HepG2 (cell line): ENCODE measurements at regions not wholly inside any gene's neighbourhood (a gene's known extent, or its start where the extent isn't known, plus 50 kb on each side); places are given as distances from the start of the nearest gene placed in this dataset.

Experiments used
- ATAC-seq: fragments of 200-7000 bp; cut with Tn5 transposase; 3 replicates; pipeline ENCODE4 v1.9.1; 2020; ENCODE audit warnings: mild to moderate bottlenecking, moderate library complexity
- BruUV-seq: library from RNA; stranded (reverse); fragments of 400-500 nt; replicated peaks from 2 replicates; lab custom pipeline; 2021; lab: Mats Ljungman, UMichigan
- CTCF ChIA-PET: fragments of 300-600 bp; formaldehyde crosslinking; extraction: SDS; loops from one replicate; lab custom pipeline; 2021; ENCODE audit warnings: low total read pairs, inconsistent platforms, low intra/inter-chr PET ratio; lab: Yijun Ruan, JAX
- POLR2A ChIA-PET: fragments of 350-600 bp; sonication (Branson Sonifier 250); formaldehyde crosslinking; loops from one replicate; lab custom pipeline; 2020; ENCODE audit warnings: antibody characterized with exemption, inconsistent platforms; lab: Yijun Ruan, JAX
- DNase-seq: peaks from one replicate; pipeline ENCODE4 v3.0.0-alpha.2; 2015; ENCODE audit warnings: low spot score
- FAIRE-seq: peaks from 3 replicates; lab custom pipeline; 2011; peaks lifted over from hg19 to GRCh38; lab: Jason Lieb, UNC
- H2AFZ ChIP-seq: one replicate; pipeline ENCODE4 v1.6.1; 2011; ENCODE audit warnings: low read length, inconsistent platforms
- H3K27ac ChIP-seq: fragments of 300-600 bp; 3 replicates; pipeline ENCODE4 v1.8.0; 2011; ENCODE audit warnings: mixed run types, mild to moderate bottlenecking, mixed read lengths, low read length, inconsistent platforms; ENCODE audit not compliant: insufficient read depth; ENCODE audit errors: extremely low read length
- H3K27me3 ChIP-seq, 2 experiments: fragments of 200-600 bp in 1 of 2; 2 replicates in 1 of 2; 3 replicates in 1 of 2; pipeline versions ENCODE4 v1.6.0 to v1.8.0; 2011; ENCODE audit warnings: low read length in 2 of 2, mild to moderate bottlenecking in 2 of 2, moderate library complexity in 2 of 2, inconsistent platforms in 1 of 2; ENCODE audit not compliant: insufficient read depth in 2 of 2, control insufficient read depth in 1 of 2
- H3K36me3 ChIP-seq, 2 experiments: fragments of 200-600 bp in 1 of 2; replicated peaks in 1 of 2; 2 replicates in 1 of 2; 3 replicates in 1 of 2; pipeline versions ENCODE4 v1.5.1 to v1.8.0; 2011; ENCODE audit warnings: low read length in 2 of 2, inconsistent platforms in 1 of 2; ENCODE audit not compliant: insufficient read depth in 2 of 2, control insufficient read depth in 1 of 2
- H3K4me1 ChIP-seq: 2 replicates; pipeline ENCODE4 v1.5.1; 2012; ENCODE audit warnings: low read length, inconsistent platforms; ENCODE audit not compliant: insufficient read depth
- H3K4me2 ChIP-seq: 2 replicates; pipeline ENCODE4 v1.6.0; 2011; ENCODE audit warnings: low read depth, low read length, inconsistent platforms
- H3K4me3 ChIP-seq, 3 experiments: fragments of 200-600 bp in 1 of 3; sonication (generic), shearing (Covaris generic) in 1 of 3; replicated peaks in 1 of 3; 2 replicates each; pipeline ENCODE4 v1.5.1; 2011 to 2016; ENCODE audit warnings: low read length in 3 of 3, inconsistent platforms in 2 of 3, low read depth in 2 of 3, mild to moderate bottlenecking in 2 of 3, control low read depth in 1 of 3, mixed read lengths in 1 of 3; ENCODE audit not compliant: insufficient read depth in 1 of 3
- H3K79me2 ChIP-seq: one replicate; pipeline ENCODE4 v1.6.1; 2011; ENCODE audit warnings: low read length, inconsistent platforms; ENCODE audit not compliant: insufficient read depth
- H3K9ac ChIP-seq: 2 replicates; pipeline ENCODE4 v1.6.0; 2011; ENCODE audit warnings: mild to moderate bottlenecking, low read depth, low read length, inconsistent platforms; ENCODE audit not compliant: insufficient read depth
- H3K9me3 ChIP-seq: 2 replicates; pipeline ENCODE4 v1.5.1; 2012; ENCODE audit warnings: mild to moderate bottlenecking, low read length
- H4K20me1 ChIP-seq: 2 replicates; pipeline ENCODE4 v1.6.0; 2011; ENCODE audit warnings: inconsistent platforms, mild to moderate bottlenecking, low read length, moderate library complexity; ENCODE audit not compliant: insufficient read depth
- GATA4 ChIP-seq: sonication (generic); IDR thresholded peaks from 2 replicates; pipeline ENCODE4 v1.6.1; 2016; ENCODE audit warnings: antibody characterized with exemption, low read depth, borderline replicate concordance
- HOMEZ ChIP-seq: IDR thresholded peaks from 2 replicates; pipeline ENCODE4 v1.6.1; 2016; ENCODE audit warnings: low read depth
- NFKBIZ ChIP-seq: IDR thresholded peaks from 2 replicates; pipeline ENCODE4 v1.6.1; 2018; ENCODE audit warnings: missing genetic modification reagents, missing compliant biosample characterization
- SRF ChIP-seq: IDR thresholded peaks from 2 replicates; pipeline ENCODE4 v1.6.1; 2011; ENCODE audit warnings: mild to moderate bottlenecking, low read depth, low read length, moderate library complexity
- TSC22D2 ChIP-seq: sonication (generic); formaldehyde crosslinking; IDR thresholded peaks from 2 replicates; pipeline ENCODE4 v1.5.1; 2020; ENCODE audit warnings: missing genetic modification reagents, mild to moderate bottlenecking, borderline replicate concordance
- ZBTB34 ChIP-seq: sonication (generic); formaldehyde crosslinking; IDR thresholded peaks from 2 replicates; pipeline ENCODE4 v1.8.0; 2022; ENCODE audit warnings: mild to moderate bottlenecking, missing genetic modification reagents
- ZNF124 ChIP-seq: sonication (generic); formaldehyde crosslinking; IDR thresholded peaks from 2 replicates; pipeline ENCODE4 v1.4.0; 2020; ENCODE audit warnings: missing genetic modification reagents
- ZNF275 ChIP-seq: sonication (generic); formaldehyde crosslinking; IDR thresholded peaks from 2 replicates; pipeline ENCODE4 v1.8.0; 2022; ENCODE audit warnings: missing genetic modification reagents, mild to moderate bottlenecking, inconsistent platforms, borderline replicate concordance
- ZNF335 ChIP-seq: sonication (generic); formaldehyde crosslinking; IDR thresholded peaks from 2 replicates; pipeline ENCODE4 v1.4.0; 2020; ENCODE audit warnings: missing genetic modification reagents
- ZNF639 ChIP-seq: conservative IDR thresholded peaks from 2 replicates; pipeline ENCODE4 v1.6.1; 2018; ENCODE audit warnings: missing genetic modification reagents
- WGBS: methylation state at CpG from one replicate; pipeline ENCODE4 v1.1.6; 2017; ENCODE audit warnings: low lambda C conversion rate; 5-methylcytosine and 5-hydroxymethylcytosine counted together
- in situ Hi-C: cut with HindIII; loops from 2 replicates; pipeline ENCODE4 v1.10.0; 2017; ENCODE audit warnings: low pct_unique_long_range_greater_than_20kb; ENCODE audit not compliant: extremely low pct_ligation_motif_present
- intact Hi-C: fragments of 100-400 bp; cut with micrococcal nuclease; formaldehyde crosslinking; loops from one replicate; pipeline ENCODE4 v1.10.0; 2022; ENCODE audit not compliant: unreplicated experiment

- no peak for DNase-seq
- Histone ChIP-seq H3K36me3 (no peaks in the 10 kb centered on the region), H2AFZ (no peak overlapping the region), H3K27ac (no peak overlapping the region), H4K20me1 (no peaks in the 10 kb centered on the region), H3K4me2 (no peak overlapping the region), H3K9ac (no peak overlapping the region), H3K9me3 (no peaks in the 10 kb centered on the region; the same call in 1 of the 2 replicates), H3K27me3 (no peaks in the 10 kb centered on the region), H3K79me2 (no peaks in the 10 kb centered on the region), H3K4me1 (no peaks in the 10 kb centered on the region), H3K4me3 (no peak overlapping the region)
- WGBS, result 3% methylated on average over 2 of the region's 2 CpGs
- in situ Hi-C loops (no loop called here), intact Hi-C loops (no loop called here)
- BruUV-seq, result no TSS peak
- ATAC-seq, result no peak
- ChIA-PET POLR2A (no interaction called here), CTCF (no interaction called here)
- FAIRE-seq, result no peak
- TF ChIP-seq NFKBIZ (CRISPR knock-in tag) (no peak), ZNF124 (CRISPR knock-in tag) (no peak)
Observed at GRCh38 chr12:25896981-25897380, 61.5 kb upstream of the RASSF8 start.

- Histone ChIP-seq H3K27me3 (no peaks in the 10 kb centered on the region), H3K36me3 (no peaks in the 10 kb centered on the region), H2AFZ (no peak overlapping the region), H4K20me1 (no peaks in the 10 kb centered on the region), H3K27ac (no peak overlapping the region), H3K4me1 (no peaks in the 10 kb centered on the region), H3K9me3 (no peaks in the 10 kb centered on the region), H3K4me3 (no peak overlapping the region), H3K79me2 (no peaks in the 10 kb centered on the region), H3K9ac (no peak overlapping the region), H3K4me2 (no peak overlapping the region)
- FAIRE-seq (no peak), ATAC-seq (no peak), DNase-seq (no peak)
- no TSS peak for BruUV-seq
- POLR2A ChIA-PET, result no interaction called here
- 46% methylated on average over 2 of the region's 2 CpGs for WGBS
- in situ Hi-C loops, result no loop called here
- intact Hi-C loops, result no loop called here
- CTCF ChIA-PET, result no interaction called here
- TF ChIP-seq ZNF335 (CRISPR knock-in tag), result no peak
- TF ChIP-seq HOMEZ, result no peak
- TF ChIP-seq TSC22D2, result no peak
- TF ChIP-seq GATA4, result no peak
- TF ChIP-seq SRF, result no peak
- no peak for TF ChIP-seq ZNF639 (CRISPR knock-in tag)
- TF ChIP-seq ZBTB34, result no peak
- TF ChIP-seq ZNF275, result no peak
Observed at GRCh38 chr12:25903603-25904245, 54.8 kb upstream of the RASSF8 start.
